DND-41 (cell line): ENCODE measurements at regions not wholly inside any gene's neighbourhood (a gene's known extent, or its start where the extent isn't known, plus 50 kb on each side); places are given as distances from the start of the nearest gene placed in this dataset.

Experiments
- EZH2 ChIP-seq: IDR thresholded peaks from 3 replicates; pipeline ENCODE4 v1.6.1; 2012; ENCODE audit warnings: borderline replicate concordance, low read depth, mild to moderate bottlenecking, moderate library complexity, low read length, inconsistent platforms; ENCODE audit not compliant: severe bottlenecking
- TF ChIP-seq, protein P1 (sequence below): IDR thresholded peaks from 2 replicates; pipeline ENCODE4 v1.5.1; 2012; ENCODE audit warnings: borderline replicate concordance, low read length, moderate library complexity, mild to moderate bottlenecking; ENCODE audit not compliant: poor library complexity, severe bottlenecking; ENCODE audit errors: extremely low read depth

DNA sequence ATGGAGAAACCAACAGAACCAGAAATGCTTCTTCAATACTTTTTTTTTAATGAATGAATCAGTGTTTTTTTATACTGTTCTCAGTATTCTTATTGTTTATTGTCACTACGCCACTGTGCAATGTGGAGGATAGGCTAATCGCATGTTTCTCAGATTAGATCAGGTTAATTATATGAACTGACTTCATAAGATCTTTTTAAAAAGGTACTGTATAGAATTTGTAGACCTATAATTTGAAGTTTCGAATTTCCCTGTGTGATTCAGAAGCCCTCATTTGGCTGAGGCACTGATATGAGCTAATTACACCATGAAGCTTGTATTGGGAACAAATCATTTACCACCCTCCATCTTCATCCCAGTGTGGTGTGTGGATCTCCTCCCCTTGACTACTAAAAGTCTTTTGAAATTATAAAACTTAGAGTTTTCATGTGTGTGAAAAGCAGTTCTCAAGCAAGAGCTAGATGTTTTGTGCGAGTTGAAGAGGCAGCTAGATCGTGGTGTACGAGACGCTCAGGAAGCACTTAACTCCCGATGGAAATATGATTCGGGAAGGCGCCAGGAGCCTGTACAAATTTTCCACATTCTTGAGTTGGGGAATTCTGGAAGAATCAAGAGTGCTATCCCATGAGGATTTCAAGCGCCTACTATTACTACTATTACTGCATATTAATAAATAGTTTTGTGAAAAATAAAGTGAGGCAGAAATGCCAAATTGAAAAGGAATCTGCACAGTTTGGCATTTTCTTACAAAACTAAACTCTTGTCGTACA lies 52.1 kb upstream of the KCNE2 start:
- TF ChIP-seq, protein P1, sequence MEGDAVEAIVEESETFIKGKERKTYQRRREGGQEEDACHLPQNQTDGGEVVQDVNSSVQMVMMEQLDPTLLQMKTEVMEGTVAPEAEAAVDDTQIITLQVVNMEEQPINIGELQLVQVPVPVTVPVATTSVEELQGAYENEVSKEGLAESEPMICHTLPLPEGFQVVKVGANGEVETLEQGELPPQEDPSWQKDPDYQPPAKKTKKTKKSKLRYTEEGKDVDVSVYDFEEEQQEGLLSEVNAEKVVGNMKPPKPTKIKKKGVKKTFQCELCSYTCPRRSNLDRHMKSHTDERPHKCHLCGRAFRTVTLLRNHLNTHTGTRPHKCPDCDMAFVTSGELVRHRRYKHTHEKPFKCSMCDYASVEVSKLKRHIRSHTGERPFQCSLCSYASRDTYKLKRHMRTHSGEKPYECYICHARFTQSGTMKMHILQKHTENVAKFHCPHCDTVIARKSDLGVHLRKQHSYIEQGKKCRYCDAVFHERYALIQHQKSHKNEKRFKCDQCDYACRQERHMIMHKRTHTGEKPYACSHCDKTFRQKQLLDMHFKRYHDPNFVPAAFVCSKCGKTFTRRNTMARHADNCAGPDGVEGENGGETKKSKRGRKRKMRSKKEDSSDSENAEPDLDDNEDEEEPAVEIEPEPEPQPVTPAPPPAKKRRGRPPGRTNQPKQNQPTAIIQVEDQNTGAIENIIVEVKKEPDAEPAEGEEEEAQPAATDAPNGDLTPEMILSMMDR, result no peak
- no peak for TF ChIP-seq EZH2
